Adrenal gland (tissue), 9 donors: ENCODE measurements at regions not wholly inside any gene's neighbourhood (a gene's known extent, or its start where the extent isn't known, plus 50 kb on each side); places are given as distances from the start of the nearest gene placed in this dataset.
"Not testable (repeated sequence)": the region's sequence is repeated elsewhere in the genome, so short reads cannot be mapped to it uniquely, and the experiment has no call there.

Experiments used
- DNase-seq, 7 donors: peaks; one replicate each; pipeline ENCODE4 v3.0.0-alpha.2; 2019 to 2020
- H3K27ac ChIP-seq, 5 donors: fragments of 200-600 bp; sonication (generic) in 4 of 5; 1 replicate in 3 of 5; 2 replicates in 2 of 5; pipeline versions ENCODE4 v1.5.1 to v1.8.0; 2016 to 2020; ENCODE audit warnings: mild to moderate bottlenecking in 1 of 5
- H3K27me3 ChIP-seq: fragments of 200-600 bp; 2 replicates; pipeline ENCODE4 v1.8.0; 2021
- H3K36me3 ChIP-seq, 2 donors: fragments of 200-600 bp; replicated peaks in 1 of 2; 1 replicate in 1 of 2; 2 replicates in 1 of 2; pipeline versions ENCODE4 v1.5.1 to v1.8.0; 2018 to 2022
- H3K4me1 ChIP-seq, 2 donors: fragments of 200-600 bp; replicated peaks in 1 of 2; 1 replicate in 1 of 2; 2 replicates in 1 of 2; pipeline versions ENCODE4 v1.5.1 to v1.8.0; 2018 to 2021
- H3K4me3 ChIP-seq, 4 donors: fragments of 200-600 bp; sonication (generic) in 3 of 4; one replicate each; pipeline ENCODE4 v1.5.1; 2016 to 2018
- H3K9me3 ChIP-seq, 3 donors: fragments of 200-600 bp; sonication (generic) in 1 of 3; replicated peaks in 1 of 3; 1 replicate in 2 of 3; 2 replicates in 1 of 3; pipeline versions ENCODE4 v1.5.1 to v1.8.0; 2016 to 2021
- POLR2A ChIP-seq, 2 donors: fragments of 450-650 bp; IDR thresholded peaks; one replicate each; pipeline ENCODE4 v1.6.1; 2017; ENCODE audit warnings: antibody characterized with exemption in 2 of 2, mild to moderate bottlenecking in 2 of 2, moderate library complexity in 1 of 2
- WGBS, 4 donors: extraction: QIAGEN DNeasy Blood & Tissue Kit in 2 of 4; methylation state at CpG; one replicate each; pipeline versions ENCODE4 v1.1.5 to v1.1.7; 2013 to 2017; 5-methylcytosine and 5-hydroxymethylcytosine counted together
- intact Hi-C, 2 donors: fragments of 100-400 bp; cut with DNase I; formaldehyde crosslinking; loops; one replicate each; pipeline versions ENCODE4 v1.14.1 to v1.15.0; 2022 to 2023
- TF ChIP-seq, protein P1 (sequence below), 6 experiments: fragments of 450-650 bp in 4 of 6; fragments of 200-600 bp in 2 of 6; sonication (generic) in 1 of 6; IDR thresholded peaks; 1 replicate in 5 of 6; 2 replicates in 1 of 6; pipeline versions ENCODE4 v1.5.1 to v1.8.0; 2016 to 2021; ENCODE audit warnings: antibody characterized with exemption in 6 of 6, mild to moderate bottlenecking in 2 of 6, moderate library complexity in 1 of 6
- donor health status: healthy with polysubstance abuse.
- donor health status: Bipolar disorder and iron deficiency.
- donor health status: DM: yes; HTN: yes; CAD: no.
- donor health status: DM: no; HTN: no; CAD: no.
- donor health status: DM: no; HTN: no; CAD: no.

- intact Hi-C loops = no loop called here
- no peak overlapping the region for H3K27ac ChIP-seq
Observed at GRCh38 chr11:91272089-91272488, 952.5 kb upstream of the FAT3 start.

GRCh38 chr11:91268512-91269295 lies 955.9 kb upstream of the FAT3 start:
- H3K9me3 ChIP-seq, H3K4me1 ChIP-seq, H3K27ac ChIP-seq, H3K27me3 ChIP-seq, DNase-seq, H3K36me3 ChIP-seq, H3K4me3 ChIP-seq, intact Hi-C loops: not testable (repeated sequence)
- 88 to 94% (median 90%) methylated on average over 16 to 37 of the region's 37 CpGs for WGBS, 4 donors

More at GRCh38 chr11:91272089-91272488, 952.5 kb upstream of the FAT3 start:
- Histone ChIP-seq H3K4me1 (no peaks in the 10 kb centered on the region), H3K27me3 (no peaks in the 10 kb centered on the region), H3K4me3 (no peak overlapping the region), H3K9me3 (no peaks in the 10 kb centered on the region), H3K36me3 (no peaks in the 10 kb centered on the region)
- DNase-seq = no peak
- WGBS, 4 donors = 39 to 62% (median 52%) methylated on average over 1 of the region's 1 CpG
- TF ChIP-seq POLR2A (IDR thresholded peaks at IDR 0.05) = no peak
- TF ChIP-seq, protein P1, sequence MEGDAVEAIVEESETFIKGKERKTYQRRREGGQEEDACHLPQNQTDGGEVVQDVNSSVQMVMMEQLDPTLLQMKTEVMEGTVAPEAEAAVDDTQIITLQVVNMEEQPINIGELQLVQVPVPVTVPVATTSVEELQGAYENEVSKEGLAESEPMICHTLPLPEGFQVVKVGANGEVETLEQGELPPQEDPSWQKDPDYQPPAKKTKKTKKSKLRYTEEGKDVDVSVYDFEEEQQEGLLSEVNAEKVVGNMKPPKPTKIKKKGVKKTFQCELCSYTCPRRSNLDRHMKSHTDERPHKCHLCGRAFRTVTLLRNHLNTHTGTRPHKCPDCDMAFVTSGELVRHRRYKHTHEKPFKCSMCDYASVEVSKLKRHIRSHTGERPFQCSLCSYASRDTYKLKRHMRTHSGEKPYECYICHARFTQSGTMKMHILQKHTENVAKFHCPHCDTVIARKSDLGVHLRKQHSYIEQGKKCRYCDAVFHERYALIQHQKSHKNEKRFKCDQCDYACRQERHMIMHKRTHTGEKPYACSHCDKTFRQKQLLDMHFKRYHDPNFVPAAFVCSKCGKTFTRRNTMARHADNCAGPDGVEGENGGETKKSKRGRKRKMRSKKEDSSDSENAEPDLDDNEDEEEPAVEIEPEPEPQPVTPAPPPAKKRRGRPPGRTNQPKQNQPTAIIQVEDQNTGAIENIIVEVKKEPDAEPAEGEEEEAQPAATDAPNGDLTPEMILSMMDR (IDR thresholded peaks at IDR 0.05) = no peak

DNA sequence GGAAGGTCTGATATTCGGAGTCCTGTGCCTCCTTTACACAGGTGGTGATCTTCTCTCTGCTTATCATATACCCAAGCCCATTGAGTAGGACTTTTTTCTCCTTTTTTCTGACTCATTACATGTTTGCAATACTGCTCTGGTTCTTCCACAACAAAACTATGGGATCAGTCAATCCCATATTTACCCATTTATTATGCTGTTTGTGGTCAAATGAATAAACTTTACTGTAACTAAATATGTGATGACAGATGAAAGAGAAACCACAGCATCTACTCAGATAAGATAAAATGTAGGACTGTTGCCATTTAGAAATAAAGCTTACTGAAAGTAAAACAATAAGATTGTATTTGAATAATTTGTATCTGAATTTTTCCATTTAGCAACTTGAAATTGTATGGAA lies 958.7 kb upstream of the FAT3 start:
- no peaks in the 10 kb centered on the region for H3K36me3 ChIP-seq
- H3K4me3 ChIP-seq = no peak overlapping the region
- 59 to 88% (median 81%) methylated on average over 1 of the region's 1 CpG for WGBS, 4 donors
- intact Hi-C loops = no loop called here
- no peaks in the 10 kb centered on the region for H3K4me1 ChIP-seq
- TF ChIP-seq POLR2A (IDR thresholded peaks at IDR 0.05) = no peak
- TF ChIP-seq, protein P1 (IDR thresholded peaks at IDR 0.05) = no peak
- H3K27ac ChIP-seq = no peak overlapping the region
- H3K27me3 ChIP-seq = no peaks in the 10 kb centered on the region
- H3K9me3 ChIP-seq = no peaks in the 10 kb centered on the region
- no peak for DNase-seq

- no peak for DNase-seq
- Histone ChIP-seq H3K4me3 (no peak overlapping the region), H3K4me1 (no peaks in the 10 kb centered on the region), H3K36me3 (no peaks in the 10 kb centered on the region), H3K27ac (no peak overlapping the region), H3K9me3 (no peaks in the 10 kb centered on the region), H3K27me3 (no peaks in the 10 kb centered on the region)
- 61 to 77% (median 69%) methylated on average over 2 of the region's 2 CpGs for WGBS, 4 donors
- TF ChIP-seq POLR2A (IDR thresholded peaks at IDR 0.05) = no peak
- TF ChIP-seq, protein P1 (IDR thresholded peaks at IDR 0.05) = no peak
- intact Hi-C loops = no loop called here
Observed at GRCh38 chr11:91264481-91264880, 960.1 kb upstream of the FAT3 start.
